Skin epidermis (tissue), 12 donors: ENCODE measurements at regions not wholly inside any gene's neighbourhood (a gene's known extent, or its start where the extent isn't known, plus 50 kb on each side); places are given as distances from the start of the nearest gene placed in this dataset.

Experiments used
- H3K27ac ChIP-seq, 21 experiments: fragments of 200-600 bp; sonication (generic) in 11 of 21; one replicate each; pipeline ENCODE4 v1.5.0; 2020; ENCODE audit warnings: mild to moderate bottlenecking in 3 of 21, inconsistent platforms in 2 of 21, moderate library complexity in 2 of 21
- H3K4me3 ChIP-seq, 7 experiments: fragments of 200-600 bp; sonication (generic) in 2 of 7; one replicate each; pipeline ENCODE4 v1.5.0; 2020; ENCODE audit warnings: inconsistent platforms in 2 of 7, mild to moderate bottlenecking in 2 of 7, moderate library complexity in 1 of 7

DNA sequence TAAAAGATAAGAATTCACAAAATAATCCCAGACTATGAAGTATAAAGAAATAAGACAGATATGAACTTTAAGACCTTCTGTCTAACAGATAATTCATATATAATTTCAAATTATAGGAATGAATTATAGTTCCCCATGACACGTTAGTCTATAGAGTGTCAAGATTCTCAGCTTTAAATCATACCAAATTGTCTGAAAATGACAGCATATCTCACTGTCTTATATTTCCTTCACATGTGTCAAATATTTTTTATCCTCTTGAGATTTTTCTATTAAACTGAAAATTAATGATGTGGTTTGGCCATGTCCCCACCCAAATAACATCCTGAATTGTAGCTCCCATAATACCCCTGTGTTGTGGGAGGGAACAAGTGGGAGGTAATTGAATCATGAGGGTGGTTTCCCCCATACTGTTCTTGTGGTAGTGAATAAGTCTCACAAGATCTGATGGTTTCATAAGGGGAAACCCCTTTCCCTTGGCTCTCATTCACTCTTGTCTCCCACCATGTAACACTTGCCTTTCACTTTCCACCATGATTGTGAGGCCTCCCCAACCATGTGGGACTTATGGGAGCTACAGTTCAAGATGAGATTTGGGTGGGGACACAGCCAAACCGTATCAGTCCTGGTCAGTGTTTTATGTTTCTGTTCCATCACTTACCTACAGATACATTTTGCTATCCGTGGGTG lies 825.3 kb upstream of the GJE1 start:
- Histone ChIP-seq H3K27ac (no peak overlapping the region), H3K4me3 (no peak overlapping the region)

DNA sequence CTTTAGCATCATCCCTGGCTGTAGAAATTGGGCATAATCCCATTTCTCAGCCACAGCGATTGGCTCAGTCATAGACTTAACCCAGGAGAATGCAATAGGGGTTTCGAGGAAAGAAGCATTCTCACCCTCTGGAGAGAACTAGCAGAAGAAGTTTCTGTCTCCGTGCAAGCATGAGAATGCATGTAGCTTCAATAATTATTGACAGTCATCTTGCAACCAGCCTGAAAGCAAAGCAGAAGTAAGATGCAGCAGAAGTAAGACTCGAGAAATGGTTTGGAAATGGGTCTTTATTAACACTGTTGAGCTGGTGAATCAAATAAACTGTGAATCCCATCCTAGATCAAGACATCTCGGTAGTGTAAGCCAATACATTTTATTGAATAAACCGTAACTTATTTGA lies 828.8 kb upstream of the GJE1 start:
- no peak overlapping the region for H3K27ac ChIP-seq
- no peak overlapping the region for H3K4me3 ChIP-seq

DNA sequence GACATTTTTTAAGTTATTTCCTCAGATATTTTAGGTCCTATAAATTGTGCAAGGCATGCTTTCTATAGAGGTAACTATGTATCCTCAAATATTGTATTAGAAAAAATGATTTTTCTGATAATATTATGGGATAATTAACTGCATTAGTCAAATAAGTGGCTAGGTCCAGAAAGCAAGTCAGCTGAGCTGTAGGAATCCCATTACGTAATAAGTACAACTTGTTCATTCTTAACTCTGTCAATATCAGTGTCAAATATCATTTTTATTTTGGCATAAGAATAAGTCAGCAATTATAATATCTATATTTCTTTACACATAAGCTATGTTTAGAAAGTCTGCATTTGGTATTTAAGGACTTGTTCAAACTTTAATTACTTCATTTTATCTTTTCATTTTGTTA lies 830.9 kb upstream of the GJE1 start:
- Histone ChIP-seq H3K27ac (no peak overlapping the region), H3K4me3 (no peak overlapping the region)

DNA sequence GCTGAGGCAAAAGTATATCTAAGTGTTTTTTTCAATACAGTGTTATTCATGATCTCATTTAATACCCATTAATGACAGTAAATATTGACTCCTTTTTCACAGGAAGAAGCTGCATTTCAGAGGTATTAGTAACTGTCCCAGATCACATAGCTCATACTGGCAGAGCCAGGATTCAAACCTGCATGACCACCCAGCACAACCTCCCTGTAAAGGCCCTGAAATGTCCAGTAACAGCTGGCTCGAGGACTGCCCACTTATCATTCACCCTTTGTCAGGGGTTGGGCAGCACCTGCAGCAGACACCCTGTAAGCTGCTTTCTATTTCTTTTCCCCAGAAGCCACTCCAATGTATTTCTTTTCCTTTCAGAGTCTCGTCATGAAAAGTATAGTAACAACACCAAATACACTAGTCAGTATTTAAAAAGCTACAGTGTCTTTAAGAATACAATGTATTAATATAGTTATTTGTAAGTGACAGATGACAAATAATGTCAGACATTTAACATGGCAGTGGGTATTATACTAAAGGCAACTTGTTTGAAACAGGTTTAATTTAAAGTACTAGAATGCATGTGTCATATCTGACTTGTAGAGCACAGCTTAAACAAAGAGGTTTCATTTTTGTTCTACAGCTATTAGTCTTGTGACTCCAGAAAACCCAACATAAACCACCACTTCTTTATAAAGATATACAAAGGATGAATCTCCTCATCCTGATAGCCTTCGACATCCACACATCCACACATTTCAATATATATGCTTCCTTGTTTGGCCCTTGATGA lies 841.6 kb upstream of the GJE1 start:
- Histone ChIP-seq H3K27ac (no peak overlapping the region), H3K4me3 (no peak overlapping the region)

DNA sequence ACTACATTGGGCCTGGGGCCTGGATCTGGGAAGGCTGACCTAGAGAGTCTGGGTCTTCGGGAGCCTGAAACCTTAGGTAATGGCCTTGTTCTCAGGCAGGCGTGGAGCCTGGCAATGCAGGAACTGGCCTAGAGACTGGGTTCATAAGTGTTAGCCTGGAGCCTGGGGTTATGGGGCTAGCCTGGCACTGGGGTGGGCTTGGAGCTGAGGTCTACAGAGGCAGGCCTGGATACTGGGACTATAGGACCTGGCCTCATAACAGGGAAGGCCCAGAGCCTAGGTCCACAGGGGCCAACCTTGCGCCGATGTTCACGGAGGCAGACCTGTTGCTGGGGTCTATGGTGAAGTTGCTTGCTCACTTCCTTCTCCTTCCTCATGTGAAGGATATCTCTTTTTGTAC lies 843.8 kb upstream of the GJE1 start:
- Histone ChIP-seq H3K4me3 (no peak overlapping the region), H3K27ac (no peak overlapping the region)

DNA sequence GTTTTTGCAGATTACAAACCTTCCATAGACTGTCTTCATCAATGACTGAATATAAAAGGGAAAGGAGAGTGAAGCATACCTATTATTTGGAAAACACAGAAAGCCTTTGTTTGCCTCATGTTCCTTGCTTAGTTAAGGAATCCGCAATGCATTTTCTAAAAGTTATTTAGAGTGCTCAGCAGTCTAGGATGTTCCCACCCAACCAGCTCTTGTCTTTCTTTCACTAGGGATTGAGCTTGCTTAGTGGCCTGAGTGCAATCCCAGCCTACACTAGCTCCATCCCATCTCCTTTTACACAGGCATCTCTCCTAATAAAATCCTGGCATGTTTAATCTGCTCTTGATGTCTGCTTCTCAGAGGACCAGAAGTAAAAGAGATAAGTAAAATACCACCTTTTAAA lies 850.5 kb upstream of the GJE1 start:
- Histone ChIP-seq H3K4me3 (no peak overlapping the region), H3K27ac (no peak overlapping the region)

DNA sequence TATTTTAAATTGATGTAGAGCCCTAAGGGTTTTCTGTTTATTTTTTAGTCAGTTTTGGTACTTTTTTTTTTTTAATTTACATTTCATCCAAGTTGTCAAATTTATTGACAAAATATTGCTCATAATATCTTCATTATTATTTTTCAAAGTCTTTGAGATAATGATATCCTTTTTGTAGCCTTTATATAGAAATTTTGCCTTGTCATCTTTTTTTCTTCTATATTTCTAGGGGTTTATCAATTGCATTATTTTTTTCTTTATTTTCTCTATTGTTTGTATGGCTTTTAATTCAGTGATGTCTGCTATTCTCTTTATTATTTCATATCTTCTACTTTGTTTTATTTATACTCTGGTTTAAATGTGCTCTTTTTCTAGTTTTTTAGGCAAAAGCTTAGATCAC lies 863.0 kb upstream of the GJE1 start:
- H3K27ac ChIP-seq = no peak overlapping the region
- no peak overlapping the region for H3K4me3 ChIP-seq

DNA sequence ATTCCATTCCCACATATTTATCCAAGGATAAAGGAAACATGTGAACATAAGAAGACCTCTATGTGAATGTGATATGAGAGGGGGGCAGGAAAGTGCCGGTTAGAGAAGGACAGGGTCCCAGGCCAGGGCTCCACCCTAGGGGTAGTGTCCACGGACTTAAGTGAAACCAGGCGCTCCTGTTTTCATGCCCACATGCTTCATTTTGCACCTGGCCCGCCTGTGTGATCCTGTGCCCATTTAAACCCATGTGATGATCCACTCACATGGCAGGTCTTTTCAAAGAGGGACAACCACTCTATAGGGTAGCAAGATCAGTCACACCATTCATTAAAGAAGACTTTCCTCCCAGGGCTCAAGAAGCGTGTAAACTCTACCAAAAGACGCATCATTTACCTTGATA lies 865.3 kb upstream of the GJE1 start:
- H3K27ac ChIP-seq = no peak overlapping the region
- H3K4me3 ChIP-seq = no peak overlapping the region

DNA sequence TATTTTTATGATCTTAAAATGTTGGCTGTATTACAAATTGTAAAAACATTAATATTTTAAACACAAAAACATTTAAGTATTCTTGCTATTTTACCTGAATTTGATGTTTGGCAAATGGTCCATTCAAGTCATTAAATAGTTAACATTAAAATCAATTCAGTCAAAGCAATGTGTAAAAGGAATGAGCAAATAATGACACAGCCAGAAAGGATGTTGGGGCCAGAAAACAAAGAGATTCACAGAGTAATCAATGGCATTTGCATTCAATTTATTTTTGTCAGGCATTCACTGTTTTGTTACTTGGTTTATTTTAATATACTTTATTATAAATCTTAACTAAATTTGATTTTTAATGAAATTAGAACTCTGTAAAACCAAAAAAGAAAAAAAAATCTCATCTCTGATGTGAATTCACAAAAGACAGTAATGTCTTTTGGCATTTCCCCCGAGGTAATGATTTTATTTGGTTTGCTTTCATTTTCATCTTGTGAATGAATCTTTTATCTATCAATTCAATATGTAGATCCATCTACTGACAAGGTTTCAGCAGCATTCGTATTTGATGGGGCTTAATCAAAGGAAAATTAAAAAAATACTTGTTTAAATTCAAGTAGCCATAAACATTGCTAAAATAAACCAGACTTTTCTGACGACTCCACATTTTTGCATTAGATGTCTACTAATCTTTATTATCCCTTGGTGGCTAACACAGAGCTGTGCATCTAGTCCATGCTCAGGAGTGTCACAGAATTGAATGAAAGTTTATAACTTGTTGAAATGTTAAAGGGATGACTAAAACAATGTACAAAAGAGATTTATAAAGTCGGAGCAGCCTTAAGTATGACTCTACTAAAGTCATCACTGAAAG lies 866.7 kb upstream of the GJE1 start:
- Histone ChIP-seq H3K27ac (peak overlapping the region in 6 of 21 experiments; percentile 5 to 39 (median 23)), H3K4me3 (peak overlapping the region in 1 of 7 experiments; percentile 1)

DNA sequence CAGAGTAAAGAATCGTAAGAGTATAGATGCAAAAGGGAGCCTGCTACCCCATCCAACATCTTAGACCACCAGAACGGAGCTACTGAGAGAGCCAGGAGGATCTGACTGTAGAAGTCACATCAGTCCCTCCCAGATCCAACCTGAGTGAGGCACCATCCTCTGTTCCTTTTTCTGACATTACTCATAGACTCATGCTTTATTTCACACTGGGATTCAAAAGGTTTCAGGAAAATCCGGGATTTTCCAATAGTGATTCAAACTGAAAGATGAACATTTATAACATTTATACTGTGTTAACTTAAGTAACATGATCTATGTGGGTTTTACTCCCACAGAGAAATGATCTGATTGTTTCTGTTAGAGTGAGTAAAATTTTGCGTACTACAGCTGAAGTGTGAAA lies 868.6 kb upstream of the GJE1 start:
- Histone ChIP-seq H3K27ac (no peak overlapping the region), H3K4me3 (no peak overlapping the region)

DNA sequence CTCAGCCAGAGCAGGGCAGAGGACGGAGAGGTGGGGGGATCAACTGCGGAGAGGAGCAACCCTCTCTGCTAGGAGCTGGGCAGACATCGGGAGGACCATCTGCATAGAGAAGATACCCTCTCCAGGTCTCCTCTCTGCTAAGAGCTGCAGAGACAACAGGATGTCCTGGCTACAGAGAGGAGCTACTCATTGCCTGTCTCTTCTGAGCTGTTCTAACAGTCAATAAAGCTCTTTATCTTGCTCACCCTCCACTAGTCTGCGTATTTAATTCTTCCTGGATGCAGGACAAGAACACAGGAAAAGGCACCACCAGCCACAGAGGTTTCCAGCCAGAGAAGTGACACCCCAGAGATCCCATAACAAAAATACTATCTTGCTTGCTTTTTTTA lies 871.1 kb upstream of the GJE1 start:
- no peak overlapping the region for H3K4me3 ChIP-seq
- no peak overlapping the region for H3K27ac ChIP-seq

DNA sequence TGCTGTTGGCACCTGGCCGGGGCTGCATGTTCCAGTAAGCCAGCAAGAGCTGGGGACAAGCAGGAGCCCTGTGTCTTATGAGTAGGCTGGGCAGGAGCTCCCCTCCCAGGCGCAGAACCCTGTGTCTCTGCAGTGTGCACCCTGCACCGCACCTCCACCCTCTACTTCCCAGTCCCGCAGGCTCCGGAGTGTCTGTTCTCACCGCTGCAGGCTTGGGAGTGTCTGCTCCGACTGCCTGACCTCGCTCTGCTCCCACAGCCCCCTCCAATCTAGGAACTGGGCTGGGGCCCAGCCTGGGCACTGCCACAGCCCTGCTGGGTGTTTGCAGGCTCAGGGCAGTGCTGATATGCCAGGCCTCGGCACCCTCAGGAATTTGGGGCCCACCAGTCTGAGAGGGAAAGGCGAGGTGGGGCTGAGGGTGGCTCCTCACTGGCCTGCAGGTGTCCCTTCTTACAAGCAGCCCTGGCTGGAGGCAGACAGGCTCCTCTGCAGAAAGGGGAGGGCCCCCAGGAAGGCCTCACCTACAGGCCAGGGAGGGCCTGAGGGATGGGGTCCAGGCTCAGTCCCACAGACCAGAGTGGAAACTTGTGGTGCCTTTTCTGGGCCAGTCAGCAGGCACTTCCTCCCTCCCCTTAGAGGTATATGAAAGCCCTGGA lies 871.6 kb upstream of the GJE1 start:
- H3K4me3 ChIP-seq = no peak overlapping the region
- no peak overlapping the region for H3K27ac ChIP-seq

DNA sequence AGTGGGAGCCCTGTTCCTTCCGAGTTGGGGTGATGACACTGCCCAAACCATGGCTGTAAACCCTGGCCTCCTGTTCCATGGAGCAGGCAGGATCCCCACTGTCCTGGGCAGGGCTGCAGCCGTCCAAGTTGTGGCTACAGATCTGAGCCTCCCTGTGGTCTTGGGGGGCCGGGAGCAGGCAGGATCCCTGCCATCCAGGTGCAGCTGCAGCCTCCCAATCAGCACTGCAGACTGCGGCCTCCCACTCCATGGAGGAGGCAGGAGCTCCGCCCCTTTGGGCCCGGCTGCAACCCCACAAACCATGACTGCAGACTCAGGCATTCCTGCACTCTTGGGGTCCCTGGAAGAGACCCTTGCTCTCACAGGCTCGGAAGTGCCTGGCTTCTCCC lies 872.1 kb upstream of the GJE1 start:
- H3K4me3 ChIP-seq = no peak overlapping the region

DNA sequence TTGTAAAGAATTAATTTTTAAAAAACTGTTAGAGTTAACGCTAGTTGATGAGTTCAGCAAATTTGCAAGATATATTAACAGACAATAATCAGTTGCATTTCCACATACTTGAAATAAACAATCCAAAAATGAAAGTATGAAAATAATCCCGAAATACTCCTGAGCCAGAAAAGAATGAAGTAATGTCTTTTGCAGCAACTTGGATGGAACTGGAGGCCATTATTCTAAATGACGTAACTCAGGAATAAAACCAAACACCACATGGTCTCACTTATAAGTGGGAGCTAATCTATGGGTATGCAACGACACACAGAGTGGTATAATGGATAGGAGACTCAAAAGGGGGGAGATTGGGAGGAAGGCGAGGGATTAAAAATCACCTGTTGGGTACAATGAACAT lies 872.9 kb upstream of the GJE1 start:
- no peak overlapping the region for H3K4me3 ChIP-seq
- no peak overlapping the region for H3K27ac ChIP-seq

More for the DNA sequence above, 872.1 kb upstream of the GJE1 start:
- H3K27ac ChIP-seq = no peak overlapping the region

DNA sequence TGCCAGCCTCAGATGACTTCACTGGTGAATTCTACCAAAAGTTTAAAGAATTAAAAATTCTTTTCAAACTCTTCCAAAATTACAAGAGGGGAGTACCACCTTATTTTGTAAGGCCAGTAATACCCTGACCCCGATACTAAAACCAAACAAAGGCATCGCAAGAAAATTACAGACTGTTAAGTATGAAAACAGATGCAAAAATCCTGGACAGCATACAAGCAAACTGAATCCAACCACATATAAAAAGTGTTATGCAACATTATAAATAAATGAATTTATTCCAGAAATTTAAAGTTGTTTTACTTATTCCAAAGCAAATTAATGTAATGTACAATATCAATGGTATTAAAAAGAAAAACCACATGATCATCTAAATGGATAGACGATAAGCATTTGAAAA lies 873.6 kb upstream of the GJE1 start:
- Histone ChIP-seq H3K4me3 (no peak overlapping the region), H3K27ac (no peak overlapping the region)

DNA sequence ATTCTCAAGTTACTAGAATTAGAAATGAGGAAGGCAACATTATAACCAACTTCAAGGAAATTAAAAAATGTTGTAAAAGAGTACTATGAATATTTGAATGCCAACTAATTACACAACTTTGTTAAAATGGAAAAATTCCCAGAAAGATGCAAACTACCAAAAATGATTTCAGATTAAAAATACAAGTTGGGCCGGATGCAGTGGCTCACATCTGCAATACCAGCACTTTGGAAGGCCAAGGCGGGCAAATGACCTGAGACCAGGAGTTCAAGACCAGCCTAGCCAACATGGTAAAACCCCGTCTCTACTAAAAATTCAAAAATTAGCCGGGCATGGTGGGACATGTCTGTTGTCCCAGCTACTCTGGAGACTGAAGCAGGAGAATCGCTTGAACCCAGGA lies 874.2 kb upstream of the GJE1 start:
- Histone ChIP-seq H3K27ac (no peak overlapping the region), H3K4me3 (no peak overlapping the region)

DNA sequence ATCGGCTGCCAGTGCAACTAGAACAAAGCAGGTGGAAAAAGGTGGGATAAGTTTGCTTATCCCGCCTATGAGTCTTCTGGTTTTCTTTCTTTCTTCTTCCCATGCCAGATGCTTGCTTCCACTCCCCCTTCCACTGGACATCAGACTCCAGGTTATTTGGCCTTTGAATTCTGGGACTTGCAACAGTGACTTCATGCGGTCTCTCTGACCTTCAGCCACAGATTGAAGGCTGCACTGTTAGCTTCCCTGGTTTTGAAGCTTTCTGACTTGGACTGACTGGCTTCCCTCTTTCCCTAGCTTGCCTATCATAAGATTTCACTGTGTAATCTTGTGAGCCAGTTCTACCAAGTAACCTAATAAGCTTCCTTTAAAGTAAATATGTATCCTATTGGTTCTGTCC lies 878.4 kb upstream of the GJE1 start:
- H3K4me3 ChIP-seq = no peak overlapping the region
- no peak overlapping the region for H3K27ac ChIP-seq

DNA sequence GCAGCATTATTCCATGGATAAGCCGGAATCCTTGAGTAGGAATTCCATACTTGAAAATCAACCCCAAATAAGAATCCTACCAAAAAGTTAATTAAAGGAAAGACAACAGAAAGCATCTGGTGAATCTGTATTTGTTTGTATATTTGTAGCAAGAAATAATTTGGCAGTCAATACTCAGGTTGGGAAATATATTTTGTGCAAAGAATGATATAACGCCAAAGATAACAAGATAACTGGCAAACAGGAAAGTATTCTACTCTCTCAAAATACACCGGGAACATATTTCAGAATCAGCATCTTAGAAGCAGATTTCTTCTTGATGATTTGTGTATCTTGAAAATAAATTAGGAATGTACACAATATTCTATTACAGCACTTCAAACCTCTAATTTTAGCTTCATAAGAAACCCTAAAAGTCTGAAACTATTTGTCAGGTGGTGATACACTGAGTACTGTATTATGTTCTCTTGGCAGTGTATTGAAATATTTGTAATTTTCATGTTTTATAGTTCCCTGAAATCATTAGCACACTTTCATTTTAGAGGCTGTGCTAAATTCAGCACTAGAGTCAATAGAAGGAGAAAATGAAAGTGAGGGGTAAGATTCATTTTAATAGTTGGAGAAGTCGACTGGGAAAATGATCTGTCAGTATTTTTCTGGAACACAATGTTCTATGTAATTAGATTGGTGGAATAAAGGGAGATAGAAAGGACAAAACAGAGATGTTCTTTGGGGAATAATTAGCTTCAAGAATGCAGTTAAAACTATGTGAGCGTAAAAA lies 879.7 kb upstream of the GJE1 start:
- Histone ChIP-seq H3K4me3 (no peak overlapping the region), H3K27ac (peak overlapping the region in 8 of 21 experiments; percentile 9 to 50 (median 33))

DNA sequence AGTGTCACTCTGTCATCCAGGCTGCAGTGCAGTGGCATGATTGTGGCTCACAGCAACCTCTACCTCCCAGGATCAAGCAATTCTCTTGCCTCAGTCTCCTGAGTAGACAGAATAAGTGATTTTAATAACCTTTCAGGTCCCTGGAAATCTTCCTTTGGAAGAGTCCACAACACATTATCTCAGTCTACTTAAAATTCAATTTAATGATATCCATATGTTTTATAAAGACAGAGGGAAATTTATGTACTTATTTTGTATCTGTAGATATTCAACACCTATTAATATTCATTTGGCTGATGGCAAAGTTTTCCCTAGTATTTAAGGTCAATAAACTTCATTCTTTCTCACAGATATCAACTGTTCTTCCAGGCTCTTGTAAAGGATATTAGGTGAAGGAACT lies 881.4 kb upstream of the GJE1 start:
- Histone ChIP-seq H3K4me3 (no peak overlapping the region), H3K27ac (no peak overlapping the region)
